IMR-90 (cell line): ENCODE measurements at regions not wholly inside any gene's neighbourhood (a gene's known extent, or its start where the extent isn't known, plus 50 kb on each side); places are given as distances from the start of the nearest gene placed in this dataset.

ENCODE experiments used
- ATAC-seq: fragments of 200-7000 bp; cut with Tn5 transposase; 2 replicates; pipeline ENCODE4 v1.9.1; 2020; ENCODE audit warnings: low read depth, mild to moderate bottlenecking, moderate library complexity
- BruUV-seq: library from RNA; stranded (reverse); fragments of 400-500 nt; replicated peaks from 2 replicates; lab custom pipeline; 2021; lab: Mats Ljungman, UMichigan
- CTCF ChIA-PET: fragments of 300-600 bp; formaldehyde crosslinking; extraction: SDS; loops from one replicate; lab custom pipeline; 2021; ENCODE audit warnings: antibody characterized with exemption; lab: Yijun Ruan, JAX
- POLR2A ChIA-PET: fragments of 300-600 bp; sonication (Branson Sonifier 250); formaldehyde crosslinking; loops from one replicate; lab custom pipeline; 2022; ENCODE audit warnings: antibody characterized with exemption; ENCODE audit not compliant: unreplicated experiment; lab: Charles Lee
- DNase-seq: peaks from one replicate; pipeline ENCODE4 v3.0.0; 2013
- H2AFZ ChIP-seq: replicated peaks from 2 replicates; pipeline ENCODE3; 2013; ENCODE audit warnings: low read length, mild to moderate bottlenecking; ENCODE audit not compliant: poor library complexity
- H2AK5ac ChIP-seq: 2 replicates; pipeline ENCODE4 v1.6.1; 2013; ENCODE audit warnings: low read depth, low read length, inconsistent platforms
- H2AK9ac ChIP-seq: replicated peaks from 2 replicates; pipeline ENCODE3; 2013; ENCODE audit warnings: mild to moderate bottlenecking, low read depth, low read length, moderate library complexity; ENCODE audit not compliant: poor library complexity
- H2BK120ac ChIP-seq: 2 replicates; pipeline ENCODE4 v1.6.1; 2013; ENCODE audit warnings: low read depth, low read length, inconsistent platforms
- H2BK15ac ChIP-seq: 3 replicates; pipeline ENCODE4 v1.6.1; 2013; ENCODE audit warnings: low read depth, low read length, inconsistent platforms
- H2BK20ac ChIP-seq: 2 replicates; pipeline ENCODE4 v1.6.1; 2013; ENCODE audit warnings: low read depth, mild to moderate bottlenecking, inconsistent platforms, low read length, moderate library complexity
- H2BK5ac ChIP-seq: 2 replicates; pipeline ENCODE4 v1.6.1; 2013; ENCODE audit warnings: mild to moderate bottlenecking, low read depth, low read length, inconsistent platforms; ENCODE audit not compliant: poor library complexity, severe bottlenecking
- H3K14ac ChIP-seq: replicated peaks from 2 replicates; pipeline ENCODE4 v1.6.1; 2013; ENCODE audit warnings: low read depth, low read length, inconsistent platforms
- H3K18ac ChIP-seq: 2 replicates; pipeline ENCODE4 v1.6.1; 2013; ENCODE audit warnings: low read depth, low read length, control low read depth
- H3K23ac ChIP-seq: 2 replicates; pipeline ENCODE4 v1.6.1; 2013; ENCODE audit warnings: low read depth, low read length, inconsistent platforms
- H3K27ac ChIP-seq: 2 replicates; pipeline ENCODE4 v1.5.1; 2013; ENCODE audit warnings: mild to moderate bottlenecking, control low read depth, low read length; ENCODE audit not compliant: insufficient read depth
- H3K27me3 ChIP-seq: 2 replicates; pipeline ENCODE4 v1.6.1; 2013; ENCODE audit warnings: low read length; ENCODE audit not compliant: control insufficient read depth, insufficient read depth
- H3K36me3 ChIP-seq: 2 replicates; pipeline ENCODE4 v1.6.1; 2013; ENCODE audit warnings: low read length, mixed read lengths; ENCODE audit not compliant: control insufficient read depth, insufficient read depth
- H3K4ac ChIP-seq: 2 replicates; pipeline ENCODE4 v1.6.1; 2013; ENCODE audit warnings: low read depth, low read length, inconsistent platforms
- H3K4me1 ChIP-seq: 2 replicates; pipeline ENCODE4 v1.6.1; 2013; ENCODE audit warnings: low read length, mixed read lengths; ENCODE audit not compliant: control insufficient read depth, insufficient read depth
- H3K4me2 ChIP-seq: 2 replicates; pipeline ENCODE4 v1.6.1; 2013; ENCODE audit warnings: low read depth, mild to moderate bottlenecking, control low read depth, low read length, moderate library complexity
- H3K4me3 ChIP-seq: 2 replicates; pipeline ENCODE4 v1.5.1; 2013; ENCODE audit warnings: low read depth, mild to moderate bottlenecking, control low read depth, low read length, moderate library complexity; ENCODE audit not compliant: insufficient read depth
- H3K56ac ChIP-seq: 2 replicates; pipeline ENCODE4 v1.6.1; 2013; ENCODE audit warnings: low read length, inconsistent platforms; ENCODE audit not compliant: insufficient read depth; ENCODE audit errors: extremely low read depth
- H3K79me1 ChIP-seq, 2 experiments: 2 replicates each; pipeline ENCODE4 v1.6.1; 2013; ENCODE audit warnings: low read length in 2 of 2, inconsistent platforms in 1 of 2, low read depth in 1 of 2
- H3K9ac ChIP-seq: 2 replicates; pipeline ENCODE4 v1.6.1; 2013; ENCODE audit warnings: low read depth, low read length, control low read depth
- H3K9me1 ChIP-seq: 2 replicates; pipeline ENCODE4 v1.6.1; 2013; ENCODE audit warnings: low read length, inconsistent platforms; ENCODE audit not compliant: insufficient read depth
- H3K9me3 ChIP-seq: 2 replicates; pipeline ENCODE4 v1.6.1; 2013; ENCODE audit warnings: low read length; ENCODE audit not compliant: control insufficient read depth, insufficient read depth
- H4K20me1 ChIP-seq: 2 replicates; pipeline ENCODE4 v1.6.1; 2013; ENCODE audit warnings: low read length, inconsistent platforms; ENCODE audit not compliant: insufficient read depth
- H4K5ac ChIP-seq: 2 replicates; pipeline ENCODE4 v1.6.1; 2013; ENCODE audit warnings: mild to moderate bottlenecking, low read depth, low read length, control low read depth
- H4K8ac ChIP-seq, 2 experiments: 2 replicates each; pipeline ENCODE4 v1.6.1; 2013; ENCODE audit warnings: low read depth in 2 of 2, low read length in 2 of 2, control low read depth in 1 of 2, inconsistent platforms in 1 of 2
- H4K91ac ChIP-seq: 2 replicates; pipeline ENCODE4 v1.6.1; 2013; ENCODE audit warnings: low read depth, low read length, inconsistent platforms; ENCODE audit not compliant: insufficient read depth
- BHLHE40 ChIP-seq: fragments of 150-350 bp; IDR thresholded peaks from 2 replicates; pipeline ENCODE4 v1.6.1; 2016; ENCODE audit warnings: mild to moderate bottlenecking, low read depth, low read length
- ELK1 ChIP-seq: fragments of 150-350 bp; IDR thresholded peaks from 2 replicates; pipeline ENCODE4 v1.6.1; 2016; ENCODE audit warnings: low read depth, mild to moderate bottlenecking, low read length, moderate library complexity, borderline replicate concordance
- MAFK ChIP-seq: IDR thresholded peaks from 2 replicates; pipeline ENCODE4 v1.6.1; 2012; ENCODE audit warnings: low read depth, low read length, improper control_type of control experiment
- POLR2A ChIP-seq: IDR thresholded peaks from 2 replicates; pipeline ENCODE4 v1.6.1; 2012; ENCODE audit warnings: mild to moderate bottlenecking, low read depth, low read length
- WGBS, 2 experiments: methylation state at CpG; one replicate each; pipeline versions ENCODE4 v1.1.5 to v1.1.7; 2013; ENCODE audit warnings: missing lambda C conversion rate in 2 of 2; ENCODE audit not compliant: insufficient read length in 1 of 2; ENCODE audit errors: extremely low coverage in 2 of 2; 5-methylcytosine and 5-hydroxymethylcytosine counted together
- dilution Hi-C: fragments of 300-500 bp; cut with HindIII; formaldehyde crosslinking; loops from one replicate; pipeline ENCODE4 v1.14.3; 2018; ENCODE audit warnings: low sequenced_read_pairs; ENCODE audit not compliant: unreplicated experiment
- in situ Hi-C: fragments of 300-500 bp; cut with MboI; formaldehyde crosslinking; loops from 3 replicates; pipeline ENCODE4 v1.14.3; 2019; ENCODE audit warnings: low sequenced_read_pairs, inconsistent platforms, mixed read lengths
- intact Hi-C: fragments of 100-400 bp; cut with micrococcal nuclease; formaldehyde crosslinking; loops from 2 replicates; pipeline ENCODE4 v1.10.0; 2022

GRCh38 chr10:64191286-64191685 is 670.1 kb downstream of the REEP3 start:
- Histone ChIP-seq H3K9ac (no peak overlapping the region), H3K56ac (no peak overlapping the region), H2AFZ (no peak overlapping the region), H3K27me3 (no peaks in the 10 kb centered on the region), H2BK120ac (no peak overlapping the region), H4K91ac (no peak overlapping the region), H3K36me3 (no peaks in the 10 kb centered on the region), H3K18ac (no peak overlapping the region), H2AK9ac (no peak overlapping the region), H3K23ac (no peak overlapping the region), H3K4me1 (no peaks in the 10 kb centered on the region), H4K5ac (no peak overlapping the region), H3K14ac (no peak overlapping the region), H4K8ac (no peak overlapping the region), H3K9me3 (no peaks in the 10 kb centered on the region), H2BK20ac (no peak overlapping the region), H2BK5ac (no peak overlapping the region), H3K9me1 (no peaks in the 10 kb centered on the region), H2AK5ac (no peak overlapping the region), H3K79me1 (no peaks in the 10 kb centered on the region), H3K4me3 (no peak overlapping the region), H3K4me2 (no peak overlapping the region), H3K4ac (no peak overlapping the region), H3K27ac (no peak overlapping the region), H4K20me1 (no peaks in the 10 kb centered on the region), H2BK15ac (no peak overlapping the region)
- ChIA-PET POLR2A (no interaction called here), CTCF (no interaction called here)
- no peak for ATAC-seq
- BruUV-seq, result no TSS peak
- intact Hi-C loops, result no loop called here
- no CpG with 5 or more reads among the region's 3 CpGs for WGBS, 2 experiments
- dilution Hi-C loops, result no loop called here
- TF ChIP-seq BHLHE40, result no peak
- no peak for TF ChIP-seq ELK1
- TF ChIP-seq POLR2A, result no peak
- no peak for TF ChIP-seq MAFK
- in situ Hi-C loops, result no loop called here
- no peak for DNase-seq
